ENCODE measurements at regions not wholly inside any gene's neighbourhood (a gene's known extent, or its start where the extent isn't known, plus 50 kb on each side); places are given as distances from the start of the nearest gene placed in this dataset.

GRCh38 chr15:87686339-87686738, 570.2 kb downstream of the NTRK3 start:
- DNase-seq (ENCODE audit: low spot score) = no peak
- H3K27me3 ChIP-seq = no peaks in the 10 kb centered on the region
- H3K4me3 ChIP-seq = no peak overlapping the region
- TF ChIP-seq CTCF (IDR thresholded peaks at IDR 0.05) = no peak
- no peak overlapping the region for H3K27ac ChIP-seq
- H3K9me3 ChIP-seq = peaks cover 0 to 5% of the 10 kb centered on the region in 2 donors
- H3K4me1 ChIP-seq = no peaks in the 10 kb centered on the region
- H3K36me3 ChIP-seq = no peaks in the 10 kb centered on the region

- Histone ChIP-seq H3K27ac (no peak overlapping the region), H3K4me1 (no peaks in the 10 kb centered on the region), H3K27me3 (no peaks in the 10 kb centered on the region), H3K4me3 (no peak overlapping the region), H3K36me3 (no peaks in the 10 kb centered on the region), H3K9me3 (peaks cover 0 to 1% of the 10 kb centered on the region in 2 donors)
- DNase-seq (ENCODE audit: low spot score) = no peak
- no peak for TF ChIP-seq CTCF (IDR thresholded peaks at IDR 0.05)
Measured at GRCh38 chr15:87682527-87682926, 574.0 kb downstream of the NTRK3 start.

- H3K4me3 ChIP-seq = no peak overlapping the region
- TF ChIP-seq CTCF (IDR thresholded peaks at IDR 0.05) = no peak
- H3K27me3 ChIP-seq = no peaks in the 10 kb centered on the region
- H3K9me3 ChIP-seq = peaks cover 0 to 14% of the 10 kb centered on the region in 2 donors
- no peak for DNase-seq (ENCODE audit: low spot score)
- no peaks in the 10 kb centered on the region for H3K4me1 ChIP-seq
- H3K27ac ChIP-seq = no peak overlapping the region
- no peaks in the 10 kb centered on the region for H3K36me3 ChIP-seq
Measured at GRCh38 chr15:87681104-87681503, 575.4 kb downstream of the NTRK3 start.

GRCh38 chr15:87680208-87680607, 576.3 kb downstream of the NTRK3 start:
- TF ChIP-seq CTCF (IDR thresholded peaks at IDR 0.05) = no peak
- H3K36me3 ChIP-seq = no peaks in the 10 kb centered on the region
- H3K27ac ChIP-seq = no peak overlapping the region
- no peaks in the 10 kb centered on the region for H3K27me3 ChIP-seq
- peaks cover 0 to 14% of the 10 kb centered on the region in 2 donors for H3K9me3 ChIP-seq
- no peaks in the 10 kb centered on the region for H3K4me1 ChIP-seq
- H3K4me3 ChIP-seq = no peak overlapping the region
- no peak for DNase-seq (ENCODE audit: low spot score)

GRCh38 chr15:87675271-87675670, 581.3 kb downstream of the NTRK3 start:
- no peak for TF ChIP-seq CTCF (IDR thresholded peaks at IDR 0.05)
- no peak overlapping the region for H3K27ac ChIP-seq
- no peak overlapping the region for H3K4me3 ChIP-seq
- no peaks in the 10 kb centered on the region for H3K4me1 ChIP-seq
- H3K36me3 ChIP-seq = no peaks in the 10 kb centered on the region
- peaks cover 0 to 14% of the 10 kb centered on the region in 2 donors for H3K9me3 ChIP-seq
- DNase-seq (ENCODE audit: low spot score) = no peak
- no peaks in the 10 kb centered on the region for H3K27me3 ChIP-seq

Measured in right atrium auricular region (tissue), 2 donors.